SK-N-SH (cell line): ENCODE measurements at regions not wholly inside any gene's neighbourhood (a gene's known extent, or its start where the extent isn't known, plus 50 kb on each side); places are given as distances from the start of the nearest gene placed in this dataset.
A peak's percentile ranks its signal among the peaks of the same experiment; 100 is the strongest.

Source experiments
- CTCF ChIA-PET: fragments of 300-600, 350-600 bp; formaldehyde crosslinking; extraction: SDS; loops from one replicate; lab custom pipeline; 2021; lab: Yijun Ruan, JAX
- POLR2A ChIA-PET: fragments of 350-600 bp; sonication (Branson Sonifier 250); formaldehyde crosslinking; extraction: SDS; loops from one replicate; lab custom pipeline; 2020; ENCODE audit warnings: antibody characterized with exemption, inconsistent platforms; lab: Yijun Ruan, JAX
- DNase-seq: peaks from one replicate; pipeline ENCODE4 v3.0.0; 2012
- H2AFZ ChIP-seq: fragments of 200-600 bp; sonication (generic); 2 replicates; pipeline ENCODE4 v1.8.1; 2016; ENCODE audit warnings: antibody characterized with exemption, mild to moderate bottlenecking, low read depth
- H3F3A ChIP-seq: fragments of 200-600 bp; sonication (generic); replicated peaks from 2 replicates; pipeline ENCODE3; 2016; ENCODE audit warnings: antibody characterized with exemption, mild to moderate bottlenecking; ENCODE audit not compliant: insufficient read depth
- H3K27ac ChIP-seq, 2 experiments: fragments of 200-500 bp in 1 of 2; fragments of 200-600 bp in 1 of 2; sonication (Bioruptor generic) in 1 of 2; sonication (generic), shearing (Covaris generic) in 1 of 2; 2 replicates each; pipeline versions ENCODE4 v1.5.1 to v1.6.1; 2014 to 2016; ENCODE audit warnings: low read depth in 2 of 2, inconsistent platforms in 1 of 2, low read length in 1 of 2, mild to moderate bottlenecking in 1 of 2, mixed read lengths in 1 of 2
- H3K27me3 ChIP-seq: fragments of 200-600 bp; sonication (generic), shearing (Covaris generic); 2 replicates; pipeline ENCODE4 v1.6.1; 2016; ENCODE audit warnings: mixed run types; ENCODE audit not compliant: insufficient read depth
- H3K36me3 ChIP-seq, 2 experiments: fragments of 200-500 bp in 1 of 2; fragments of 200-600 bp in 1 of 2; sonication (Bioruptor generic) in 1 of 2; sonication (generic) in 1 of 2; replicated peaks in 1 of 2; 2 replicates each; pipeline versions ENCODE3 to v1.5.1; 2014 to 2016; ENCODE audit warnings: low read length in 1 of 2, mild to moderate bottlenecking in 1 of 2; ENCODE audit not compliant: insufficient read depth in 2 of 2, control insufficient read depth in 1 of 2
- H3K4me1 ChIP-seq, 2 experiments: fragments of 200-500 bp in 1 of 2; fragments of 200-600 bp in 1 of 2; sonication (Bioruptor generic) in 1 of 2; sonication (generic), shearing (Covaris generic) in 1 of 2; 2 replicates each; pipeline versions ENCODE4 v1.5.1 to v1.6.1; 2014 to 2016; ENCODE audit warnings: low read depth in 1 of 2, low read length in 1 of 2, mixed run types in 1 of 2; ENCODE audit not compliant: insufficient read depth in 2 of 2, control insufficient read depth in 1 of 2
- H3K4me2 ChIP-seq: fragments of 200-600 bp; sonication (generic), shearing (Covaris generic); 2 replicates; pipeline ENCODE4 v1.6.1; 2017; ENCODE audit warnings: mixed run types
- H3K4me3 ChIP-seq, 2 experiments: fragments of 200-500 bp in 1 of 2; fragments of 200-600 bp in 1 of 2; sonication (Bioruptor generic) in 1 of 2; sonication (generic), shearing (Covaris generic) in 1 of 2; 2 replicates each; pipeline versions ENCODE4 v1.5.1 to v1.8.1; 2014 to 2016; ENCODE audit warnings: low read depth in 2 of 2, inconsistent platforms in 1 of 2, low read length in 1 of 2, mild to moderate bottlenecking in 1 of 2, mixed read lengths in 1 of 2, moderate library complexity in 1 of 2
- H3K79me2 ChIP-seq: fragments of 200-600 bp; sonication (generic); 2 replicates; pipeline ENCODE4 v1.8.1; 2017; ENCODE audit warnings: mild to moderate bottlenecking; ENCODE audit not compliant: insufficient read depth
- H3K9ac ChIP-seq: fragments of 200-600 bp; sonication (generic); 2 replicates; pipeline ENCODE4 v1.6.1; 2017; ENCODE audit warnings: mixed run types
- H3K9me2 ChIP-seq: fragments of 200-600 bp; sonication (generic); 2 replicates; pipeline ENCODE4 v1.6.1; 2017; ENCODE audit warnings: mixed run types
- H3K9me3 ChIP-seq: fragments of 200-600 bp; sonication (generic); 2 replicates; pipeline ENCODE4 v1.6.1; 2017; ENCODE audit warnings: mixed run types, mild to moderate bottlenecking, moderate library complexity
- H4K20me1 ChIP-seq: fragments of 200-600 bp; sonication (generic); 2 replicates; pipeline ENCODE4 v1.6.1; 2017; ENCODE audit warnings: mild to moderate bottlenecking, mixed run types; ENCODE audit not compliant: insufficient read depth
- CHD2 ChIP-seq: fragments of 150-350 bp; IDR thresholded peaks from 2 replicates; pipeline ENCODE4 v1.6.1; 2018; ENCODE audit warnings: low read length; ENCODE audit not compliant: partially characterized antibody
- FOSL2 ChIP-seq: IDR thresholded peaks from 2 replicates; pipeline ENCODE4 v1.4.0; 2012; ENCODE audit warnings: low read depth, mild to moderate bottlenecking, moderate library complexity, borderline replicate concordance
- GABPA ChIP-seq: IDR thresholded peaks from 2 replicates; pipeline ENCODE4 v1.4.0; 2012; ENCODE audit warnings: low read depth, mild to moderate bottlenecking
- JUND ChIP-seq: IDR thresholded peaks from 2 replicates; pipeline ENCODE4 v1.4.0; 2012
- PBX3 ChIP-seq: IDR thresholded peaks from 2 replicates; pipeline ENCODE4; 2012
- POLR2AphosphoS5 ChIP-seq: IDR thresholded peaks from 2 replicates; pipeline ENCODE4 v1.6.1; 2012; ENCODE audit warnings: low read depth, low read length
- RFX5 ChIP-seq: IDR thresholded peaks from 2 replicates; pipeline ENCODE4 v1.6.1; 2012; ENCODE audit warnings: mild to moderate bottlenecking, improper control_type of control experiment, low read length
- SMC3 ChIP-seq: IDR thresholded peaks from 2 replicates; pipeline ENCODE4 v1.6.1; 2012; ENCODE audit warnings: low read depth, low read length, improper control_type of control experiment
- TCF12 ChIP-seq: IDR thresholded peaks from 2 replicates; pipeline ENCODE4 v1.4.0; 2012
- TEAD4 ChIP-seq: IDR thresholded peaks from 2 replicates; pipeline ENCODE4 v1.4.0; 2012; ENCODE audit warnings: mild to moderate bottlenecking, borderline replicate concordance; ENCODE audit not compliant: insufficient read depth
- USF1 ChIP-seq: IDR thresholded peaks from 2 replicates; pipeline ENCODE4 v1.4.0; 2012; ENCODE audit warnings: low read depth, borderline replicate concordance
- ZBTB33 ChIP-seq: IDR thresholded peaks from 2 replicates; pipeline ENCODE4 v1.4.0; 2012; ENCODE audit warnings: low read depth, borderline replicate concordance
- WGBS: methylation state at CpG from one replicate; pipeline ENCODE4 v1.1.6; 2017; ENCODE audit warnings: low lambda C conversion rate; 5-methylcytosine and 5-hydroxymethylcytosine counted together

GRCh38 chr7:34333184-34333583, 324.8 kb upstream of the NPSR1 start:
- CTCF ChIA-PET, result interaction anchor here (0.8 kb wide), 1 partner anchor 13 kb away, joined by 7 read pairs; no protein-coding TSS in a partner anchor
- TF ChIP-seq POLR2AphosphoS5 (no peak), GABPA (no peak), RFX5 (no peak), JUND (no peak), TEAD4 (no peak), CHD2 (no peak), USF1 (no peak), TCF12 (no peak)
- TF ChIP-seq, all 33 proteins: peak for 0
- no peaks in the 10 kb centered on the region for H3K9me2 ChIP-seq
- H3K4me3 ChIP-seq, result no peak overlapping the region
- H4K20me1 ChIP-seq, result no peaks in the 10 kb centered on the region
- H2AFZ ChIP-seq, result no peak overlapping the region; the same call in 1 of the 2 replicates
- no peak overlapping the region for H3K9ac ChIP-seq
- H3K27me3 ChIP-seq, result no peaks in the 10 kb centered on the region
- H3K27ac ChIP-seq, result no peak overlapping the region
- no peaks in the 10 kb centered on the region for H3K4me1 ChIP-seq
- H3K9me3 ChIP-seq, result peaks cover 7% of the 10 kb centered on the region; the same call in 1 of the 2 replicates
- no peaks in the 10 kb centered on the region for H3K36me3 ChIP-seq
- no peaks in the 10 kb centered on the region for H3K79me2 ChIP-seq
- DNase-seq, result no peak
- no peak overlapping the region for H3K4me2 ChIP-seq
- POLR2A ChIA-PET, result no interaction called here
- 12% methylated on average over 2 of the region's 2 CpGs for WGBS
- no peaks in the 10 kb centered on the region for H3F3A ChIP-seq

GRCh38 chr7:34333925-34334324, 324.1 kb upstream of the NPSR1 start:
- DNase-seq, result no peak
- no peaks in the 10 kb centered on the region for H4K20me1 ChIP-seq
- H3K4me1 ChIP-seq, result no peaks in the 10 kb centered on the region
- H3K27me3 ChIP-seq, result no peaks in the 10 kb centered on the region
- H2AFZ ChIP-seq, result peak overlapping the region; percentile 71; the same call in 1 of the 2 replicates
- no peaks in the 10 kb centered on the region for H3F3A ChIP-seq
- CTCF ChIA-PET, result no interaction called here
- no peaks in the 10 kb centered on the region for H3K9me2 ChIP-seq
- POLR2A ChIA-PET, result no interaction called here
- 0 out of 2 replicates have a peak overlapping the region, but pooled peaks have one; percentile 2 for H3K4me2 ChIP-seq
- H3K79me2 ChIP-seq, result no peaks in the 10 kb centered on the region
- peaks cover 7% of the 10 kb centered on the region; the same call in 1 of the 2 replicates for H3K9me3 ChIP-seq
- no peak for TF ChIP-seq PBX3
- H3K27ac ChIP-seq, result no peak overlapping the region
- H3K36me3 ChIP-seq, result no peaks in the 10 kb centered on the region
- no peak overlapping the region; a peak in 1 of 4 replicates for H3K4me3 ChIP-seq
- H3K9ac ChIP-seq, result no peak overlapping the region
- WGBS, result 10% methylated on average over 4 of the region's 4 CpGs

GRCh38 chr7:34337163-34337562, 320.9 kb upstream of the NPSR1 start:
- no peaks in the 10 kb centered on the region for H3K27me3 ChIP-seq
- POLR2A ChIA-PET, result no interaction called here
- CTCF ChIA-PET, result interaction anchor here (6.0 kb wide), 1 partner anchor 17 kb away, joined by 33 read pairs; no protein-coding TSS in a partner anchor

More at GRCh38 chr7:34337163-34337562, 320.9 kb upstream of the NPSR1 start:
- WGBS, result 18% methylated on average over 1 of the region's 1 CpG
- no peak for TF ChIP-seq SMC3
- no peak for TF ChIP-seq ZBTB33
- 0 out of 2 replicates have a peak, but pooled peaks have one; percentile 15 for TF ChIP-seq FOSL2
- TF ChIP-seq, all 33 proteins: peak for 1
- no peak overlapping the region for H3K27ac ChIP-seq
- peaks cover 7% of the 10 kb centered on the region; the same call in 1 of the 2 replicates for H3K9me3 ChIP-seq
- H3K4me2 ChIP-seq, result no peak overlapping the region
- H3K4me3 ChIP-seq, result no peak overlapping the region
- no peak overlapping the region for H3K9ac ChIP-seq
- no peaks in the 10 kb centered on the region for H3K79me2 ChIP-seq
- no peaks in the 10 kb centered on the region for H4K20me1 ChIP-seq
- H3K36me3 ChIP-seq, result no peaks in the 10 kb centered on the region
- no peak overlapping the region for H2AFZ ChIP-seq
- H3F3A ChIP-seq, result no peaks in the 10 kb centered on the region
- H3K4me1 ChIP-seq, result no peaks in the 10 kb centered on the region
- H3K9me2 ChIP-seq, result no peaks in the 10 kb centered on the region
- no peak for DNase-seq
